M059J (cell line): ENCODE measurements at regions not wholly inside any gene's neighbourhood (a gene's known extent, or its start where the extent isn't known, plus 50 kb on each side); places are given as distances from the start of the nearest gene placed in this dataset.

Experiments used
- DNase-seq: peaks from one replicate; pipeline ENCODE4 v3.0.0-alpha.2; 2012; ENCODE audit warnings: low read depth

DNA sequence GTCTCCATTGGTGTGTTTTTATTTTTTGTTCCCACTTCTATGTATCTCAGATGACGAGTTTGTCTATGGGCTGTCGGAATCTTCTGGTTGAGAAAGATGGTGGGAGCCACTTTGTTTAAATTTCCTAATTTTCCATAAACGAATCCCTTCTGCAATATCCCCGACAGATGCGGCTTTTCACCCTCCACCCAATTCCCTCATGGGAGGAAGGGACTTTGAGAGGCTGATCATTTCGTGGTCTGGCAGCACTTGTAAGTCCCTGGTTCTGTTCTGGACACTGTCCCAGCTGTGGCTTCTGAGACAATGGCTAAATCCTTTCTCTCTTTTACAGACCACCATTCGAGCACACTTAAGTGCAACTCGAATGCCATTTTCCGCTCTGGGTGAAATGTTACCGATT, 72.2 kb upstream of the PUDP start:
- no peak for DNase-seq

DNA sequence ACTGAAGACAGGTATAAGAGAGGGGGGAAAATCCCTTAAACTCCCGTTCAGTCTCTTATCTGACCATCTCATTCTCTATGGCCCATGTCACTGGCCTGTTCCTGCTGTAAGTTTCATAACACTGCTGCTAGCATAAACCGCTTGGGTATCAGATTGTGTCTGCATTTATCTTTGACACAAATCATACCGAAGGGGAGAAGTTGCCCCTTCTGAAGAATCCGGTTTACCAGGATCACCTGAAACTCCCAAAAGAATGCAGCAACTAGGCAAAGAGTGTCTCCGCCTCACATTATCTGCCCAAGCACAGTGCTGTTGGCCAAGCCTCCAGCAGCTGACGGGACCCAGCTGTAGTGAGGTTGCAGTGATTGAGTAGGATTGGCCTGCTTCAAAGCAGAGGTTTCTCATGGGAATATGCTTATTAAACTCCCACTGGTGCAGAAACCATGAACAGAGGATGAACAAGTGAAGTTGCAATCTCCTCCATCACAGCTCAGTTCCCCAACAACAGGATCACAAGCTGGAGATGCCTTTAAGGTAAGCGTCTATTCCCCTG, 71.3 kb upstream of the PUDP start:
- no peak for DNase-seq

DNA sequence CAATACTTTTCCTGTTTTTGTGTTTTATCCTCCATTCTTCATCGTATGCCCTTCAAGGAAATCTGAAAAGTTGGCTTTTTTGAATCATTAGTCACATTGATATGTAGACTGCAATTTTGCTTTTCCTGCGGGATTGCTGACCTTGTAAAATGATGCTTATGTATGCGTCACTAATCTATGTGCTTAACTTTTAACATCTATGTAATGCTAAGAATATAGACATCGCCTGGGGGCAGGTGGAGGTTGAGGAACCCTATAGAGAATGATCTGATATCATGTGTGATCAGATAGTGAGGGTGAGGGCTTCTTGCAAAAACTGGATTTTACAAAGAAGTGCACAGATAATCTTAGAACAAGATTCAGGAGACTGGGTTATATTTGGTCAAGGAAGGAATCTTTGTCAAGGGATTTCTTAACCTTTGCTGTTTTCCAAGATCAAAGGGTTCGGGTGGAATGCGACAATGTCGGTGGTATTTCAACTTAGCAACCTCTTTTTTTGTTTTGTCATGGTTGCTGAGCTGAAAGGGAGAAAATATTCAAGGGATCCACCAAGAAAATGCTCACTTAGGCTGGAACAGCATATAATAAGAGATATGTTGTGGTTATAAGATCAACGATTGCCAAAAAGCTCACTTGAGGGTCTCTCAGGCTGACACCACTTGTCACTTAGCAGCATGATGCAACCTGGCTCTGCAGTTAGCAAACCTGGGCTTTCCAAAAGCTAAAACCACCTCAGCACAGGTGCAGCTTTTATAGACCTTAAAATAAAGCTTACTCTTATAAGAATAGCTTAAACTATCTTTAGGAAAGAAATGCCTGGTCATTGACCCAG, 70.6 kb upstream of the PUDP start:
- no peak for DNase-seq

DNA sequence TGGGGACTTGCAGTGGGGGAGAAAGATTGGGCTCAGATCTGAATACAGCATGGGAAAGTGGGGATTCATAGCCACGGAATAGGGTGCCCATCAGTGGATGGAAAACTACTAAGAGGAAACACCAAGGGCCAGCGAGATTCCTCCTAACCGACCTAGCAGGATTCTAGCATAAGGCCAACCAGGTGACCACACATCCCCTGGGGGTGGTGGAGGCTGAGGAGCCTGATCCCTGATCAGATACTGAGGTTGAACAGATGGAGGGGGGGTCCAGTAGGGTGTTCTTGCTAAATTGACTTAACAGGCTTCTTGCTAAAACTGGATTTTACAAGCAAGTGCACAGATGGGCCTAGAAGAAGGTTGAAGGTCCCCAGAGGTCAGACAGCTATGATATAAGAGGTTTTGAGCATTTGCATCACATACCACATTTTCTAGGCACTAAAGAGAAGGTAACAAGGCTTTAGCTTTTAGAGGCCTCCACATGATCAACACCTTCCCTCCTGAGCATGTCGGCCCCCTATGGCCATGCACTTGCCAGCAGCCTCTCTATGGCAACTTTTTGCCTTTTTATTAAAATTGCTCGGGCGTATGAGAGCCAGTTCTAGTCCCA, 69.1 kb upstream of the PUDP start:
- no peak for DNase-seq

DNA sequence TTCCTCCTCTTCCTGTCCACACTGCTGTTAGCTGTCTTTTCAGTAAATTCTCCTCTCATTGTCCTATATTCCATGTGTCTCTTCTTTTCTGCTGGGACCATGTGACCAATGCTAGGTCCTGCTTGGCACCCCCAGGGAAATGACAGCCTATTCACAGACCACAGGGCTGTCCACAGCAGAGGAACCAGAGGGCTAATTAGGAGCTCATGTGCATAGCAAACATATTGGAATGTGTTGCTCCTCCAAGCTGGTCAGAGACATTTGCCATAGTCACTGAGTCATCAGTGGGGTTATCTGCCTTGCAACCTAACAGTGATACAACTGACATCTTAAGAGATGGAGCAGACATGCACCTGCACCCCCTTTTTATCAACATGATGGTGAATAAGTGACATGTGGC, 67.9 kb upstream of the PUDP start:
- DNase-seq = peak; percentile 50

DNA sequence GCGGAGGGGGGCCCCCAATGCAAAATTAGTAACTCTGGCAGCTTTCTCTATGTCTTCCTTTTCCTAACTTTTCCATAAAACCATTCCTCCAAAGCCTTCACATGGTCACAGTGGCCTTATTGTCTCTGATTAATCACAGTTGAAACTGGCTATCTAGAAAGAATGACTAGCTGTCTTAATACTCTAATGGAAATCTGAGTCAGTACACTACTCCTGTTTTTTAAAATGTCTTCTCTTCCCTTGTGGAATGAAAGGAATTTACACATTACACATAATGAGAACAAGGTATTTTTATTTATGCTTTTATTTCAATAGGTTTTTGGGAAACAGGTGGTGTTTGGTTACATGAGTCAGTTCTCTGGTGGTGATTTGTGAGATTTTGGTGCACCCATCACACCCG, 66.3 kb upstream of the PUDP start:
- DNase-seq = peak; percentile 19

GRCh38 chrX:7205037-7205577, 57.2 kb upstream of the PUDP start:
- no peak for DNase-seq

DNA sequence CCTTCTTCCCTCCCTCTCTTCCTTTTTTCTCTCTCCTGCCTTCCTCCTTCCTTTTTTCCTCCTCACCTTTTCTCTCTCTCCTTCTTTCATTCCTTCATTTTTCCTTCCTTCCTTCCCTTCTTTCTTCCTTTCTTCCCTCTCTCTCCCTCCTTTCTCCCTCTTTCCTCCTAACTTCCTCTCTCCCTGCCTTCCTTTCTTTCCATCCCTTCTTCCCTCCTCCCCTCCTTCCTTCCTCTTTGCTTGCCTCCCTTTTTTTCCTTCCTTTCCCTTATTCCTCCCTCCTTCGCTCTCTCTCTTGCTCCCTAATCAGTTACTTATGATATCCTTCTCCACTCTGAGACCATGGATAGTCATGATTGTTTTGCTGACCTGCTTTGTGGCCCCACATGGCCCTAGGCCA, 56.7 kb upstream of the PUDP start:
- no peak for DNase-seq

DNA sequence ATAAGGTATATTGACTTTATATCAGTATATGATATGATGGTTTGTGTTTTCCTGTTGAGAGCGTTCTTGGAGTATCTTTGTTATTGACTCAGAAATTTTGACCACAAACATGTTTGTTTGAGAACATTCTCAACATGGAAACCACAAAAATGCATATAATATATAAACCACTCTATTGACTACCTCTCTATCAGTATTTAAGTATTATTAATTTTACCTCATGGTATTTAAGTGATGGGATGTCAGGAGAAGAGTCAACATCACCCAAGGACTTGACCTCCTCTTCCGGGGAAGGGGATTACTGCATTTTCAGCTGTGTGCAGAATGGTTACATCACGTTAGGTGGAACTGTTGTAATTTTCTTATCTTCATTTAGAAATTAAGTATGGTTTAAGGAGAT, 54.3 kb upstream of the PUDP start:
- no peak for DNase-seq

- no peak for DNase-seq
Measured at GRCh38 chrX:7201496-7201895, 53.5 kb upstream of the PUDP start.

DNA sequence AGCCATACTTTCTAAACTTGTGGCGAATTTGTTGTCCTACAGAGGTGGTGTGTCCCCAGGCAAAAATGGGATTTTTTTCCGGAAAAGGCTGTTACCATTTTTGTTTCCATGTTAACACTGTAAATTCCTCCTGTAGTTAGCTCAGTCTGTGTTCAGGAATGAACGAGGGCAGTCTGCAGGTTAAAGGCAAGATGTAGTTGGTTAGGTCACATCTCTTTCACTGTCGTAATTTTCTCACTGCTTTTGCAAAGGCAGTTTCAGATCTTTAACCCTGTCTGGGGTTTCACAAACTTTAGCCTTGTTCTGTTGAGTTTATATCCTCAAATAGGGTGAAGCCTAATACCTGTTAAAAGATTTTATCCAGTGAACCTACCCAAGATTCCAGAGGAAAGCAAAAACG, 50.5 kb upstream of the PUDP start:
- DNase-seq = no peak
